ENCODE measurements at regions not wholly inside any gene's neighbourhood (a gene's known extent, or its start where the extent isn't known, plus 50 kb on each side); places are given as distances from the start of the nearest gene placed in this dataset.

- Histone ChIP-seq H3K36me3 (ENCODE audit: control insufficient read depth, insufficient read depth, low read length) (no peaks in the 10 kb centered on the region), H3K27me3 (ENCODE audit: control insufficient read depth, insufficient read depth, low read length) (no peaks in the 10 kb centered on the region; the same call in 1 of the 2 replicates), H3K27ac (ENCODE audit: insufficient read depth, low read length) (no peak overlapping the region), H3K23ac (ENCODE audit: low read depth, low read length) (no peak overlapping the region), H3K4me2 (ENCODE audit: low read depth, low read length) (no peak overlapping the region), H4K5ac (ENCODE audit: low read depth, low read length) (no peak overlapping the region), H4K91ac (ENCODE audit: insufficient read depth, low read depth, low read length) (no peak overlapping the region), H2BK120ac (ENCODE audit: low read depth, low read length) (no peak overlapping the region), H3K79me1 (ENCODE audit: low read depth in 1 of 2, low read length in 2 of 2) (no peaks in the 10 kb centered on the region), H3K4ac (ENCODE audit: low read depth, low read length) (no peak overlapping the region), H2AK9ac (replicated peaks; ENCODE audit: low read depth, low read length, poor library complexity) (no peak overlapping the region), H3K9ac (ENCODE audit: low read depth, low read length) (no peak overlapping the region), H3K4me3 (ENCODE audit: insufficient read depth, low read depth, low read length) (no peak overlapping the region), H4K8ac (ENCODE audit: low read depth in 2 of 2, low read length in 2 of 2) (no peak overlapping the region), H4K20me1 (ENCODE audit: insufficient read depth, low read length) (no peaks in the 10 kb centered on the region), H2BK20ac (ENCODE audit: low read depth, low read length) (no peak overlapping the region), H3K9me3 (ENCODE audit: control insufficient read depth, insufficient read depth, low read length) (no peaks in the 10 kb centered on the region), H3K14ac (replicated peaks; ENCODE audit: low read depth, low read length) (no peak overlapping the region), H2AK5ac (ENCODE audit: low read depth, low read length) (no peak overlapping the region), H2AFZ (replicated peaks; ENCODE audit: low read length, poor library complexity) (no peak overlapping the region), H2BK5ac (ENCODE audit: low read depth, low read length, poor library complexity, severe bottlenecking) (no peak overlapping the region), H3K56ac (ENCODE audit: extremely low read depth, insufficient read depth, low read length) (no peak overlapping the region), H3K9me1 (ENCODE audit: insufficient read depth, low read length) (no peaks in the 10 kb centered on the region), H3K18ac (ENCODE audit: low read depth, low read length) (no peak overlapping the region), H3K4me1 (ENCODE audit: control insufficient read depth, insufficient read depth, low read length) (no peaks in the 10 kb centered on the region), H2BK15ac (ENCODE audit: low read depth, low read length) (no peak overlapping the region)
- WGBS, 2 experiments (ENCODE audit: extremely low coverage in 2 of 2, insufficient read length in 1 of 2) = no CpG with 5 or more reads among the region's 1 CpG
- ATAC-seq (ENCODE audit: low read depth) (no peak), DNase-seq (no peak)
- dilution Hi-C loops (cut with HindIII; ENCODE audit: low sequenced_read_pairs, unreplicated experiment) (no loop called here), intact Hi-C loops (cut with micrococcal nuclease) (loop anchor here (5.0 kb wide), 2 partner anchors 164 to 344 kb away; no protein-coding TSS in a partner anchor), in situ Hi-C loops (cut with MboI; ENCODE audit: low sequenced_read_pairs) (no loop called here)
- POLR2A ChIA-PET (ENCODE audit: unreplicated experiment) = no interaction called here
- no TSS peak for BruUV-seq (replicated peaks)
- TF ChIP-seq RCOR1 (IDR thresholded peaks at IDR 0.05; ENCODE audit: insufficient replicate concordance, low read length) (no peak), CEBPB (IDR thresholded peaks at IDR 0.05; ENCODE audit: low read depth, low read length) (no peak), MAFK (IDR thresholded peaks at IDR 0.05; ENCODE audit: low read depth, low read length) (no peak), FOS (IDR thresholded peaks at IDR 0.05; ENCODE audit: low read depth, low read length) (no peak), CTCF (conservative IDR thresholded peaks at IDR 0.05; ENCODE audit: low read depth, low read length) (no peak)
- CTCF ChIA-PET = no interaction called here
Observed at GRCh38 chr1:164443166-164443565, 115.8 kb upstream of the PBX1 start.

Data from IMR-90 (cell line).